ENCODE measurements at regions not wholly inside any gene's neighbourhood (a gene's known extent, or its start where the extent isn't known, plus 50 kb on each side); places are given as distances from the start of the nearest gene placed in this dataset.
A peak's percentile ranks its signal among the peaks of the same experiment; 100 is the strongest.
"Not testable (repeated sequence)": the region's sequence is repeated elsewhere in the genome, so short reads cannot be mapped to it uniquely, and the experiment has no call there.

DNA sequence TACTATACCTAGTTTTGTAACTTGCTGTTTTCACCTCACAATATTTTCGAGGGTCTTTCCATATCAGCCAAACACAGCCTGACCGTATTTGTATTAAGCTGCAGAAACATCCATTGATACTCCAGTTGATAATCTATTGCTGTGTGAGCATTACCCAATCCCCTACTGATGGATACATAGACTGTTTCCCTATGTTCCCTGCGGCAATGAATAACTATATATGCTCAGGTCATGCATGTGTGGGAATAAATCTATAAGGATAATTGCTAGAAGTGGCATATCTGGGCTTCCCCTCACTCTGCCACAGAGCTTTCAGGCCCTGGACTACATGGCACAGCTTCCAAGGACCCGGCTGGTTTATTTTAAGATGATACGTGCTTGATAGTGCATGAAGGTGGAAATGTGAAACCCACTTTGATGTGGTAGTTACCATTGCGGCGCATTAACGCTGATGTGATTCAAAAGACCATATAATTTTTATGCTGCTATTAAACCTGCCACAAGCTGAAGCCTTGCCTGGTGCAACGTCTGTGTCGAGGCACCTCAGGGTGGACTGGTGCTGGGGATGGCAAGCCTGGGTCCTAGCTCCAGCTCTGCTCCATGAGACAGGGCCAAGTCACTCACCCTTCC, 81.4 kb upstream of the KCNK12 start:
- DNase-seq (ENCODE audit: low spot score), result peak; percentile 65

DNA sequence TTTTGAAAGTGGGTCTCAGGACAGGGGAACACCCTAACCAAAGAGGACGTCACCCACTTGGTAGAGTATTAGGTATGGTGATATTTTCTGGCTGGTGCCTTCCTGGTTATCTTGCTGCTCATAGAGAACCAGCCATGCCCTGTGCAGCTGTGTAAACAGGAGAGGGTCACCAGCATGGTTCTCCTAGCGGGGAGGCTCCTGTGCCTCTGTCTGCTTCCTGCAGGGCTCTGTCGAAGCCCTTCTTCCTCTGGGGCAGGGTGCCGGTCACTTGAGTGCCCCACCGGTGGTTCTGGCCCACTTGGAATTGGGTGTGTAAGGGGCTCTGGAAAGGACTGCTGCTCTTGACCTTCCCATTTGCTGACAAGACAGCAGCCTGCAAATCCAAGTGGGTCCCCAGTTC, 80.5 kb upstream of the KCNK12 start:
- no peak for DNase-seq (ENCODE audit: low spot score)

DNA sequence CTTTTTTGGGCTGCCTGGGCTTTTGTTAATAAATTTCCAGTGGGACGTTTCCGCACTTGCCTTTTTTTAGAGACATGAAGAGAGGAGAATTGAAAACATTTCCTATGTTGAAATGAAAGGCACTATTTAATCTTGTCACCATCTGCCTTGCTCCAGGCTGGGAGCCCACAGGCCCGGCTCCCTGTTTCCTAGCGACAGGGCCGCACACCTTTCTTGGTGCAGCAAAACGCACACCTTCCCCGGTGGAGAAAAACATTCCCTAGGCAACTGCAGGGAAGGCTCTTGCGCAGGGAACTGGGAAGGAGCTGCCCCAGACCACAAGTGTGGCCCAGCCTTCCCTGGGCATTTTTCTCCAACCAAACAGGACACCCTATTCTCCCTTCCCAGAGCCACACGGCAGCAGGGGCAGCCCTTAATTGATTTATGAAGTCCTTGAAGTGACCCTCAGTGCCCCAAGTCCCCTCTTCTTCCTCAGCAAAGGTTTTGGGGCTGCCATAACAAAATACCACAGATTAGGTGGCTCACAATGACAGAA, 79.3 kb upstream of the KCNK12 start:
- DNase-seq (ENCODE audit: low spot score), result no peak

DNA sequence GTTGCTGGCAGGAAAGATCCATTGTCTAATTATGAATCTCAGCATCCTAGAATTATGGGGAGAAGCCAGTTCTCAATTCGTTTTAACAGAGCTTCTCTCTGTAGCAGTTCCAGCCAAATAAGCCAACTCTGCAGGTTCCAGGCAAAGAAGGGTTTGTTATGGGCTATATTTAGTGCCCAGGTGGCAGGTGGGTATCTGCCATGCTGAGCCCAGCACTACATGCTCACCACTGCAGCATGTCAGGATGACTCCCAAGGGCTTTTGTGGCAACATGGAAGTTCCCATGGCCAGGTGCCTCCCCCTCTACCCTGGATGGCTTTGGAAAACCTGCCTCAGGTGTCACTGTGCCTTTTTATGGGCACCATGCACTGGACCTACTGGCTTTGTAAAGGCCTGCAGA, 74.5 kb upstream of the KCNK12 start:
- DNase-seq (ENCODE audit: low spot score), result no peak

DNA sequence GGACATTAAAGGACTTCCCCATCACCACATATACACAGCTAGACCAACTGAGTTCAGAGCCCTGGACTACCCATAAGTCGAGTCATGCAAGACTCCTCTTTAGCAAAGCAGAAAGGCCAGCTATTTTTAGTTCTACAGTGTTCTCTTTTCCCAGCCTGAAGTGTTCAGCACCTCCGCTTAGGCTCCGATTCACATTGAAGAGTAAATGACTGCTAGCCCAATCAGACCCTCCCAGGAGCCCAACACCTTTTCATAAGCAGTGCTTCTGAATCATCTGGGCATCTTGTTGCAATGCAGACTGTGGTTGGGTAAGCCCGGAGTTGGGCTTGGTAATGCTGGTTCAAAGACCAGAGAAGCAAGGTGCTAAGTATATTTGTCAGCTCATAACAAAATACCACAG, 73.6 kb upstream of the KCNK12 start:
- no peak for DNase-seq (ENCODE audit: low spot score)

DNA sequence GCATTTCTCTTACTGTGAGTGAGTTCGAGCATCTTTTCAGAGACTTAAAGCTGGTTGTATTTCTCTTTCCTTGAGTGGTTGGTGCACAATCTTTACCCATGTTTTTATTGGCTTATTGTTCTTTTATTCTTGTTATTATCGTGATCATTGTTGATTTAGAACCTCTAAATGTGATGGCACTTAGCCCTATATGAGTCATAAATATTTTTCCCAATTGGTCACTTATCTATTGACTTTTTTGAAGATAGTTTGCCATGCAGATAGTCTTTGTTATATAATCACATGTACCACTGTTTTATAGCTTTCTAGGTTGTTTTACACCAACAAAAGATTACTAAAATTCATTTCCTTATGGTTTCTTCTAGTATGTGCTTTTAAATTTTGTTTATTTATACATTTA, 70.6 kb upstream of the KCNK12 start:
- DNase-seq (ENCODE audit: low spot score), result no peak

DNA sequence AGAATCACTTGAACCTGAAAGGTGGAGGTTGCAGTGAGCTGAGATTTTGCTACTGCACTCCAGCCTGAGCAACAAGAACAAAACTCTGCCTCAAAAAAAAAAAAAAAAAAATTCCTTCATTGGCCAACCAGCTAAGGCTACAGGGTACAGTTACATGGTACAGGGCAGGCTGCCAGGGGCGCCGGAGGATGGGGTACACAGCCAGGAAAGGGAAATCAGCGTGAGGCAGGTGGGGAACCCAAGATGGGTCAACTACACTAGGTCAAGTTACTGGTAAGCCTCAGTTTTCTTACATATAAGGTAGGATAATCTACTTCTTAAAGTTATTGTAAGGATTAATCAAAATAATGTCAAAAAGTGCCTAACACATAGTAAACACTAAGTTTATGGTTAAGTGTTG, 69.6 kb upstream of the KCNK12 start:
- DNase-seq (ENCODE audit: low spot score), result no peak

DNA sequence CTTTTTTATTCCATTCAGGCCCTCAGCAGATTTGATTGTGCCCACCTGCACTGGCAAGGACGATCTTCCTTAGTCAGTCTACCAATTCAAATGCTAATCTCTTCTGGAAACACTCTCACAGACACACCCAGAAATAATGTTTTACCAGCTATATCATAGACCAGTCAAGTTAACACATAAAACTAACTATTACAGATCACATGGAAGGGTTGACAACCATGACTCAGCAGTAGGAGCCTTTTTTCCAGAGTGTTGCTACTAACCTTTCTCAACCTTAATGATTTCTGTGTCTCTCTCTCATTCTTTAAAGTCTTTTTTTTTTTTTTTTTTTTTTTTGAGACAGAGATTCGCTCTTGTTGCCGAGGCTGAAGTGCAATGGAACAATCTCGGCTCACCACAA, 68.7 kb upstream of the KCNK12 start:
- no peak for DNase-seq (ENCODE audit: low spot score)

DNA sequence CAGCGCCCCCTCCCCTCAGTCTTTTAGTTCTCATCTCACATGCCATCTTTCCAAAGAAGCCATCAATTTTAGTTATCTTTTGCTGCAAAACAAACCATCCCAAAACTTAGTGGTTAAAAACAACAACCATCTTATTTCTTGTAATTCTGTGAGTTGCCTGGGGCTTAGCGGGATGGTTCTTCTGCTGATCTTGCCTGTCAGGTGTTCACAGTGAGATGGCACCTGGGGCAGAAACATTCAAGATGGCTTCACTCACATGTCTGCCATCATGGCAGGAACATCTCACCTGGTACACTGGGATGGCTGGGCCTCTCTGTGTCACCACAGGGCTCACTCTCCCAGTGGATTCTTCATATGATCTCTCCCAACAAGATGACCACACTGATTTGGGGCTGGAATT, 67.6 kb upstream of the KCNK12 start:
- DNase-seq (ENCODE audit: low spot score), result no peak

DNA sequence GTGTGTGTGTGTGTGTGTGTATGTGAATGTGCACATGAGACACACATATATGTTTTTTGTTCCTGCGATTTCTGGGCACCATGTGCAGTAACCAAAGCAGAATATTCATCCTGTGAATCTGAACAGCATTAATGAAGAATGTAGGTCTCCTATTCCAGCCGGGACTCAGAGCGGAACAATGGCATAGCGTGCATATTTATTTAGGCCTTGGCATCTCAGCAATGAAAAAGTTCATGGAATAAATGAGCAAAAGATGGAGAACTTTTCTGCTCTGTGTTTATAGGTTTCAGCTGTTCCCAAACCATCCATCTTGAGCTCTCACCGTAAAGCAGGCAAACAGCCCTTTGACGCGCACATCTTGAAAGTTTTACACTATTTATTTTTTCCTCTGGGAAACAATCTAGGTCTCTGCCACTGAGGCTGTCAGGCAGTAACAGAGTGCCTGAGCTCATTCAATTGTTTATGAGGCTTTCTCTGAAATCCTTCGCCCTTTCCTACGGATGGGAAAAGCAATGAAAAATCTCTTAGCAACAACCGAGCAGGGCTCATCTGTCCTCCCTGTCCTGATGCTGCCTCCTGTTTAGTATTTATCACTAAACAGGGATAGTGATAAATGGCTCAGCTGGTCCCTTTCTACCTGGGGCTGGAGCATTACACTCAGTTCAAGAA, 65.9 kb upstream of the KCNK12 start:
- DNase-seq (ENCODE audit: low spot score), result no peak

DNA sequence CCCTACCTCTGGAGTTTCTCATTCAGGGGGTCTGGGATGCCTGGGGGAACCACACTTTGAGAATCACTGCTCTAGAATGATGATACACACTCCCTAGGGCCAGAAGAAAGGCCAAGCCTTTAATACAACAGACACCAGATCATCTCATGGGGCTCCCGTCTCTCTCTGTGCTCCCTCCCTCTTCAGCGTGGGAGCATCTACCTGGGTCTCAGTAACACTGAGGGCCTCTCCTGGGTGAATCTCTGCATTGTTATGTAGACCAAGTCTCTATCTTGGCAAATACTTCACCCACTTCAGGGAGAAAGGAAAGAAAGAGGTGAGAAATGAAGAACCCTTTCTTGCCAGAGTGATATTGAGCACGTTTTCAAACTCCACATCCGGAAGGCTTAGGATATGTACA, 65.4 kb upstream of the KCNK12 start:
- DNase-seq (ENCODE audit: low spot score), result no peak

DNA sequence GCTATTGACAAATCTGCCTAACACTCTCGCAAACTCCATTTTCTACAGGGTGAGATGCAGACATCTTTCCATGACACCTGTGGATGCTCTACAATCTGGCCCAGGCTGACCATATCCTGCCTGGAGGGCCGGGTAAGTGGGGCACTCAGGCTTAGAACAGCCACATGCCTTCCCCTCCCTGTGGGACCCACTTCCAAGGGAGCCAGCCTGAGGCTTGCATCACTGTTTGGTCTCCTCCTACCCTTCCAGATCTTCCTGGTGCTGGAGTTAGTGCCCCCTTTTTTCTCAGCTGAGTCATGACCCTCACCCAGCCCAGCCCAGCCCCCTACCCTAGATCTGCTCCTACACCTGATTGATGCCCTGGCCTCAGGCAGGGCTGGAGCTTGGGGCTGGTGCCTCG, 62.0 kb upstream of the KCNK12 start:
- DNase-seq (ENCODE audit: low spot score), result no peak

DNA sequence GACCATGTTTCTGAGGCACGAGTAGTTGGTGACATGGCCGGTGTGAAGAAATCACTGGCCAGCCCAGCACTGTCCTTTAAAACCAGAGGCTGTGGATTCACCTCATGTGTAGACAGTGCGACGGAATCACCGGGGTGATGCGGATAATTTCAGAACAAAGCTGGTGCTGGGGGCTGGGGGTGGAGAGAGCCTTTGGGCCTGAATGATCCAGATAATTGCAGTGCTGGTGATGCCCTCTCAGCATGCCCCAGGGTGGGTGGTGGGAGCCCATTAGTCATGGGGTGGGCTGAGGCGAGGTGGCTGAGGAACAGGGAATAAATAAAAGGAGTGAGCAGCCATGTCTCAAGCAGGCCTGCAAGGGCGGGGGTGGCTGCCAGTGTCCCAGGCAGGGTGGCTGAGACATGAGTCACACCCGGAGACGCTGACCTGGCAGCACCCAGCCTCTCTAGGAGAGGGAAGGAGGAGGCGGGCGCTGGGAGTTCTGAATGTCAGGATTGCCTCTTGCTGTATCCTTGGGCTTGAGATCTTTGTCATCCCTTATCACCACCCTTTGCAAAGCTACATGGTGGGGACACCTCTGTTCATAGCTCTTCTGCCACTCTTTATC, 61.1 kb upstream of the KCNK12 start:
- DNase-seq (ENCODE audit: low spot score), result peak; percentile 14

DNA sequence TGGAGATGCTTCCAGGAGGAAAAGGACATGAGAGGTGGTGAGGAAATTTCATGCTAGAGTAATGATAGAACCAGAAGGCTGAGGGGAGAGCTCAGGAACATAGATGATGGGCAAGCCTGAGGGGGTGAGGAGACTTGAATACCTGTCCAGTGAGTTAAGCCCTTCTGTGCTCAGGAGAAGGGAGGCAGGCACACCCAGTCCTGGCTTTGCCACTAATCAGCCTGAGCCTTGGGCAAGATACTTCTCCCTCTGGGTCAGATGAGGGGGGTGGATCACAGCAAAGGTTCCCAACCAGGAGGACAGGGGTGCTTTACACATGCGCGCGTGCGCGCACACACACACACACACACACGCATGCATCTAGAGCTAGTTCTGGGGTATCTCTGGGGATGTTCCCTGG, 60.5 kb upstream of the KCNK12 start:
- DNase-seq (ENCODE audit: low spot score), result no peak

DNA sequence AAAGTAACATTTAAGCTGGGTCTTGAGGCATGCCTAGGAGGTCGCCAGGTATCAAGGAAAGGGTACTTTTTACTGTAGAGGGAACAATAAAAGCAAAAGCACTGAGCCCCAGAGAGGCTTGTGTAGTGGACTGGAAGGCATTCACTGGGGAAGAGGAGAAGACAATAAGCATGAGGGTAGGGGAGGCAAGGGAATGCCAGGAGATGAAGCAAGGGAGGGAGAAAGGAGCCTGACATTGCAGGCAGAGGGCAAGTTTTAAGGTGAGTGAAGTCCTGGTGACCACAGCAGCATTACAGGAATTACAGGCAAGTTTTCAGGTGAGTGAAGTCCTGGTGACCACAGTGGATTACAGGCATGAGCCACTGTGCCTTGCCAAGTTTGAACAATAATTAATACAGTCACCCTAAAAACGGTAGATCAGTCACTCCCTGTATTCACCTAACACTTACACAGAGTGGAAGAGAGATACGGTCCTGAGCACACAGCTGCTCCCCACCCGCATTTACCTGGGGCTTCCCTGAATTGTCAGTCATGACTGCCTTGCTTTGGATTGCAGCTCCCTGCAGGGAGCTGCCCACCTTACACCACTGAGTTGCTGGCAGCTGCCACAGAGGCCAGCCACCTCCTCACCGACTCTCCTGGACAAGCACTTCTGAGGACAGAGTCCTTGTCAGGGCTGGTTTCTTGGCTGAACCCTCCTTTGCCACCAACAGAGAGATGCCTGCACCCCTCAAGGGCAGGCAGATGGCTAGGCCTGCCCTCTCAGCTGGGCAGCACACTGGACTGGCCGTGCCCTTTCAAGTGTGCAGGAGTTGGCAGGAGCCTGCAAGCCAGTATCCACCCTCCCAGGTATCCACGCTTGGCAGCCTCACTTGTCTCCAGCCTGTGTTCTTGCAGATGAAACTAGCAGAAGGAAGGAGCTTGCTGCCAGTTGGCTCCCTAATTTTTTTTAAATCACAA, 59.0 kb upstream of the KCNK12 start:
- DNase-seq (ENCODE audit: low spot score), result no peak

DNA sequence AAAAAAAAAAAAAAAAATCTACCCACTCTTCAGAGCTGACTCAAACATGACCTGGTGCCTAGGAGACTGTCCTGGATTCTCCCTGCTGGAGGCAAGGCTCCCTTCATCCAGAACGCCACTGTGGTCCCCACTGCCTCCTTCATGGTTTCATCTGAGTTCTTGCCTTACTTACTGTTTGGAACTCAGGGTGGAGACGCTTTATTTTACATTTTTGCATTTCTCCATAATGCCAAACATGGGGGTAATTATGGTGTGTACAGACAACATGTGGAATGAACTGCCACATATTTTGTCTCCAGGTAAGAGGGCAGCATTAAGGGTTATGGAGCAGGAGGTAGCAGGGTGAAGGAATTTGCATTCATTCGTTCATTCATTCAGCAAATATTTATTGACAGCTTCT, 58.1 kb upstream of the KCNK12 start:
- no peak for DNase-seq (ENCODE audit: low spot score)

DNA sequence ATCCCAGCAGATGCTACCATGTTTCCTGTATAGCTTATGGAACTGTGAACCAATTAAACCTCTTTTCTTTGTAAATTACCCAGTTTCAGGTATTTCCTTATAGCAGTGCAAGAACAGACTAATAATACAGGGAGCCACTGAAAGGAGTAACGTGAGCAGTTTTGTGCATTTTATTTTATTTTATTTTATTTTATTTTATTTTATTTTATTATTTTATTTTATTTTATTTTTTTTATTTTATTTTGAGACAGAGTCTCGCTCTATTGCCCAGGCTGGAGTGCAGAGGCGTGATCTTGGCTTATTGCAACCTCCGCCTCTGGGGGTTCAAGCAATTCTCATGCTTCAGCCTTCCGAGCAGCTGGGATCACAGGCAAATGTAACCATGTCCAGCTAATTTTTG, 55.9 kb upstream of the KCNK12 start:
- no peak for DNase-seq (ENCODE audit: low spot score)

DNA sequence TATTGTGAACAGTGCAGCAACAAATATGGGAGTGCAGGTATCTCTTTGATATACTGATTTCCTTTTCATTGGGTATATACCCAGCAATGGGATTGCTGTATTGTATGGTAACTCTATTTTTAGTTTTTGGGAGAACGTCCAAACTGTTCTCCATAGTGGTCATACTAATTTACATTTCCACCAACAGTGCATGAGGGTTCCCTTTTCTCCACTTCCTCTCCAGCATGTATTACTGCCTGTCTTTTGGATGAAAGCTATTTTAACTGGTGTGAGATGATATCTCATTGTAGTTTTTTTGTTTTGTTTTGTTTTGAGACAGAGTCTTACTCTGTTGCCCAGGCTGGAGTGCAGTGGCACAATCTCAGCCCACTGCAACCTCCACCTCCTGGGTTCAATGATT, 52.4 kb upstream of the KCNK12 start:
- not testable (repeated sequence) for DNase-seq (ENCODE audit: low spot score)

DNA sequence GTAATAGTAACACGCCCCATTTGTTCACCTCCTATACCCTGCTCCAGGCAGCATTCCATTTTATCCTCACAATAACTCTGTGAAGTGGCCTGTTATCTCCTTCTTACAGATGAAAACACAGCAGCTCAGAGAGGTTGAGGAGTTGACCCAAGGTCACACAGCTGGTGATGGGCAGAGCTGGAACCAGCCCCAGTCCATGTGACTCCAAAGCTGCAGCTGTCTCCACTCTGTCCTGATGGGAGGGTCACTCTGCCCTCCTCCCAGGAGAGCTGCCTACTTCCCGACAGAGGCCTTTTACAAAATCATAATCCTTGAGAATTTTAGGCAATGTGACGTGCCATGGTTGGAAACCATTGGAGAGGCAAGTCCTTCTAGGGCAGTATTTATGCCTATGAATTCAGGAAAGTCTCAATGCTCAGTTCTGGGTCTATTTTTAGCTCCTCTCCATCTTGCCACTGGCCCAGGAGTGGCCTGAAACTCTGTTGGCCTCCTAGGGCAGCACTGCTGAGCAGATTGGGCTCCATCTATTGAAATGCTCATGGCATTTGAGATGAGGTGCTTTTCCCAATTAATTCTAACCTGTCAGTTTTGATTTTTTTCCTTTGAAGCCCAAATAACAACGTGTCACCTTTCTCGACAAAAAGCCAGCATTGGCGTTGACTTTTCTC, 50.1 kb upstream of the KCNK12 start:
- no peak for DNase-seq (ENCODE audit: low spot score)
